GM23338 (cell line): ENCODE measurements at regions not wholly inside any gene's neighbourhood (a gene's known extent, or its start where the extent isn't known, plus 50 kb on each side); places are given as distances from the start of the nearest gene placed in this dataset.
"Not testable (repeated sequence)": the region's sequence is repeated elsewhere in the genome, so short reads cannot be mapped to it uniquely, and the experiment has no call there.

ENCODE experiments used
- ATAC-seq: fragments of 200-7000 bp; cut with Tn5 transposase; 3 replicates; pipeline ENCODE4 v1.9.1; 2020
- DNase-seq: peaks from one replicate; pipeline ENCODE4 v3.0.0-alpha.2; 2015; ENCODE audit warnings: low spot score
- H2AFZ ChIP-seq: fragments of 200-600 bp; sonication (generic); 2 replicates; pipeline ENCODE4 v1.8.0; 2016; ENCODE audit warnings: antibody characterized with exemption, mild to moderate bottlenecking, moderate library complexity
- H3F3A ChIP-seq: fragments of 200-600 bp; sonication (generic); replicated peaks from 2 replicates; pipeline ENCODE4 v1.8.0; 2017; ENCODE audit warnings: antibody characterized with exemption, mixed run types, low read depth
- H3K27ac ChIP-seq: fragments of 200-600 bp; sonication (generic); 2 replicates; pipeline ENCODE4 v1.6.1; 2016; ENCODE audit warnings: low read depth
- H3K27me3 ChIP-seq: fragments of 200-600 bp; sonication (generic); 2 replicates; pipeline ENCODE4 v1.8.0; 2016; ENCODE audit warnings: mild to moderate bottlenecking, mixed run types, moderate library complexity; ENCODE audit not compliant: insufficient read depth
- H3K36me3 ChIP-seq: fragments of 200-600 bp; sonication (generic); 2 replicates; pipeline ENCODE4 v1.8.0; 2016; ENCODE audit warnings: mild to moderate bottlenecking; ENCODE audit not compliant: insufficient read depth
- H3K4me1 ChIP-seq: fragments of 200-600 bp; sonication (generic); 2 replicates; pipeline ENCODE4 v1.8.0; 2016; ENCODE audit warnings: mild to moderate bottlenecking, moderate library complexity; ENCODE audit not compliant: insufficient read depth
- H3K4me2 ChIP-seq: fragments of 200-600 bp; sonication (generic); 2 replicates; pipeline ENCODE4 v1.7.1; 2017; ENCODE audit warnings: mixed run types
- H3K4me3 ChIP-seq: fragments of 200-600 bp; sonication (generic); 2 replicates; pipeline ENCODE4 v1.6.1; 2016; ENCODE audit warnings: mixed run types
- H3K79me2 ChIP-seq: fragments of 200-600 bp; sonication (generic); replicated peaks from 2 replicates; pipeline ENCODE4 v1.8.0; 2017; ENCODE audit warnings: mild to moderate bottlenecking; ENCODE audit not compliant: insufficient read depth
- H3K9me2 ChIP-seq: fragments of 200-600 bp; sonication (generic); 2 replicates; pipeline ENCODE4 v1.8.0; 2017; ENCODE audit not compliant: insufficient read depth
- H4K20me1 ChIP-seq: fragments of 200-600 bp; sonication (generic); replicated peaks from 2 replicates; pipeline ENCODE4 v1.8.0; 2017; ENCODE audit warnings: mild to moderate bottlenecking; ENCODE audit not compliant: insufficient read depth
- H3K27ac Mint-ChIP-seq: 2 replicates; pipeline ENCODE4 v1.8.0; 2020; ENCODE audit warnings: inconsistent platforms, mild to moderate bottlenecking, moderate library complexity, mixed read lengths
- H3K27me3 Mint-ChIP-seq: 3 replicates; pipeline ENCODE4 v1.8.0; 2022; ENCODE audit warnings: low read depth, mild to moderate bottlenecking, moderate library complexity, mixed read lengths, inconsistent platforms; ENCODE audit not compliant: insufficient read depth, poor library complexity
- H3K36me3 Mint-ChIP-seq: 3 replicates; pipeline ENCODE4 v1.8.0; 2021; ENCODE audit warnings: low read depth, mild to moderate bottlenecking, inconsistent platforms, moderate library complexity, mixed read lengths
- H3K4me1 Mint-ChIP-seq: 3 replicates; pipeline ENCODE4 v1.8.0; 2020; ENCODE audit warnings: mild to moderate bottlenecking, inconsistent platforms, mixed read lengths
- H3K4me3 Mint-ChIP-seq: 3 replicates; pipeline ENCODE4 v1.8.0; 2021; ENCODE audit warnings: moderate library complexity, mild to moderate bottlenecking, inconsistent platforms, mixed read lengths
- H3K9me3 Mint-ChIP-seq: 3 replicates; pipeline ENCODE4 v1.8.0; 2020; ENCODE audit warnings: moderate library complexity, mild to moderate bottlenecking, inconsistent platforms, mixed read lengths
- JUNB ChIP-seq: IDR thresholded peaks from one replicate; pipeline ENCODE4 v1.6.1; 2016; ENCODE audit warnings: antibody characterized with exemption; ENCODE audit not compliant: unreplicated experiment
- NANOG ChIP-seq: IDR thresholded peaks from 2 replicates; pipeline ENCODE4 v1.6.1; 2016; ENCODE audit warnings: antibody characterized with exemption, borderline replicate concordance
- POLR2AphosphoS5 ChIP-seq: IDR thresholded peaks from 2 replicates; pipeline ENCODE4 v1.6.1; 2016; ENCODE audit warnings: antibody characterized with exemption, low read depth
- ZNF114 ChIP-seq: fragments of 250-450 bp; sonication (Bioruptor Pico); IDR thresholded peaks from 2 replicates; pipeline ENCODE4 v1.5.0; 2020; ENCODE audit warnings: mild to moderate bottlenecking, moderate library complexity
- TF ChIP-seq, protein P1 (sequence below): IDR thresholded peaks from one replicate; pipeline ENCODE4 v1.6.1; 2018; ENCODE audit warnings: antibody characterized with exemption; ENCODE audit not compliant: unreplicated experiment
- TF ChIP-seq, protein P2 (sequence below): IDR thresholded peaks from 2 replicates; pipeline ENCODE4 v1.6.1; 2016; ENCODE audit warnings: antibody characterized with exemption
- TF ChIP-seq, protein P3 (sequence below), 2 experiments: fragments of 200-600 bp in 1 of 2; sonication (generic) in 1 of 2; conservative IDR thresholded peaks; 2 replicates each; pipeline versions ENCODE4 v1.5.1 to v1.6.1; 2016 to 2017; ENCODE audit warnings: antibody characterized with exemption in 2 of 2, low read depth in 2 of 2, mild to moderate bottlenecking in 2 of 2, moderate library complexity in 1 of 2
- TF ChIP-seq, protein P4 (sequence below): fragments of 250-450 bp; sonication (Bioruptor Pico); IDR thresholded peaks from 2 replicates; pipeline ENCODE4 v1.5.0; 2020; ENCODE audit warnings: mild to moderate bottlenecking, moderate library complexity

DNA sequence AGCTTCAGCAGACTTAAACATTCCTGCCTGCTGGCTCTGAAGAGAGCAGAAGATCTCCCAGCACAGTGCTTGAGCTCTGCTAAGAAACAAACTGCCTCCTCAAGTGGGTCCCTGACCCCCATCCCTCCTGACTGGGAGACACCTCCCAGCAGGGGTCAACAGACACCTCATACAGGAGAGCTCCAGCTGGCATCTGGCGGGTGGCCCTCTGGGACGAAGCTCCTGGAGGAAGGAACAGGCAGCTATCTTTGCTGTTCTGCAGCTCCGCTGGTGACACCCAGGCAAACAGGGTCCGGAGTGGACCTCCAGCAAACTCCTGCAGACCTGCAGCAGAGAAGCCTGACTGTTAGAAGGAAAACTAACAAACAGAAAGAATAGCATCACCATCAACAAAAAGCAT, 139.3 kb downstream of the ATXN7L3B start:
- not testable (repeated sequence) for H3K27ac ChIP-seq, H3K79me2 ChIP-seq, H3K36me3 ChIP-seq, H3K4me1 ChIP-seq, H3K4me1 Mint-ChIP-seq, H3K27me3 Mint-ChIP-seq, ATAC-seq, H3K27me3 ChIP-seq, H4K20me1 ChIP-seq, H3K9me2 ChIP-seq, H3K4me3 Mint-ChIP-seq, H3K36me3 Mint-ChIP-seq, H2AFZ ChIP-seq, H3K27ac Mint-ChIP-seq, H3K4me3 ChIP-seq, H3K4me2 ChIP-seq, H3F3A ChIP-seq, DNase-seq
- H3K9me3 Mint-ChIP-seq, result peaks cover 11% of the 10 kb centered on the region; the same call in 2 of the 3 replicates

DNA sequence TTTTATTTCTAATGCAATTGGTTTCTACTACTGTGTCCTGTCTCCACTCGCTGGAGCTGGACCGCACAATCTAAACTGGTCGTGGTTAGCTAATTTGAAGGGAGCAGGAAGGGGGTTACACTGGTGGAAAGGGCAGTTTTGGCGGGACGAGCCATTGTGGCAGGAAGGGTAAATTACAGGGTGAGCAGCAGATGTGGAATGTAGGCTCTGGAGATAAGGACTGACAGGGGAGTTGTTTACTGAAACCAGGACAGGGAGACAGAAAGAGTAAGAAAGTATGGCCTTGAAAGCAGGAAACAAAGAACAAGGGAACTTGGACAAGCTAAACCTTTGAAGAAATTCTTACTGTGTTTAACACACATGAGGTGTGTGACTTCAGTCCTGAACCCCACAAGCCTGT, 147.8 kb downstream of the ATXN7L3B start:
- Histone ChIP-seq H2AFZ (no peak overlapping the region), H3K27me3 (no peaks in the 10 kb centered on the region), H3F3A (no peaks in the 10 kb centered on the region), H3K27ac (no peak overlapping the region), H3K4me1 (no peaks in the 10 kb centered on the region), H3K9me2 (no peaks in the 10 kb centered on the region), H4K20me1 (no peaks in the 10 kb centered on the region), H3K4me2 (no peak overlapping the region), H3K79me2 (no peaks in the 10 kb centered on the region), H3K4me3 (no peak overlapping the region), H3K36me3 (no peaks in the 10 kb centered on the region)
- H3K9me3 Mint-ChIP-seq, result peaks cover 37% of the 10 kb centered on the region
- H3K36me3 Mint-ChIP-seq, result peaks cover 11% of the 10 kb centered on the region; the same call in 2 of the 3 replicates
- no peak overlapping the region for H3K27ac Mint-ChIP-seq
- H3K4me1 Mint-ChIP-seq, result no peaks in the 10 kb centered on the region
- H3K27me3 Mint-ChIP-seq, result no peaks in the 10 kb centered on the region
- no peak overlapping the region for H3K4me3 Mint-ChIP-seq
- ATAC-seq (no peak), DNase-seq (no peak)
- TF ChIP-seq POLR2AphosphoS5, result no peak
- TF ChIP-seq, protein P1, sequence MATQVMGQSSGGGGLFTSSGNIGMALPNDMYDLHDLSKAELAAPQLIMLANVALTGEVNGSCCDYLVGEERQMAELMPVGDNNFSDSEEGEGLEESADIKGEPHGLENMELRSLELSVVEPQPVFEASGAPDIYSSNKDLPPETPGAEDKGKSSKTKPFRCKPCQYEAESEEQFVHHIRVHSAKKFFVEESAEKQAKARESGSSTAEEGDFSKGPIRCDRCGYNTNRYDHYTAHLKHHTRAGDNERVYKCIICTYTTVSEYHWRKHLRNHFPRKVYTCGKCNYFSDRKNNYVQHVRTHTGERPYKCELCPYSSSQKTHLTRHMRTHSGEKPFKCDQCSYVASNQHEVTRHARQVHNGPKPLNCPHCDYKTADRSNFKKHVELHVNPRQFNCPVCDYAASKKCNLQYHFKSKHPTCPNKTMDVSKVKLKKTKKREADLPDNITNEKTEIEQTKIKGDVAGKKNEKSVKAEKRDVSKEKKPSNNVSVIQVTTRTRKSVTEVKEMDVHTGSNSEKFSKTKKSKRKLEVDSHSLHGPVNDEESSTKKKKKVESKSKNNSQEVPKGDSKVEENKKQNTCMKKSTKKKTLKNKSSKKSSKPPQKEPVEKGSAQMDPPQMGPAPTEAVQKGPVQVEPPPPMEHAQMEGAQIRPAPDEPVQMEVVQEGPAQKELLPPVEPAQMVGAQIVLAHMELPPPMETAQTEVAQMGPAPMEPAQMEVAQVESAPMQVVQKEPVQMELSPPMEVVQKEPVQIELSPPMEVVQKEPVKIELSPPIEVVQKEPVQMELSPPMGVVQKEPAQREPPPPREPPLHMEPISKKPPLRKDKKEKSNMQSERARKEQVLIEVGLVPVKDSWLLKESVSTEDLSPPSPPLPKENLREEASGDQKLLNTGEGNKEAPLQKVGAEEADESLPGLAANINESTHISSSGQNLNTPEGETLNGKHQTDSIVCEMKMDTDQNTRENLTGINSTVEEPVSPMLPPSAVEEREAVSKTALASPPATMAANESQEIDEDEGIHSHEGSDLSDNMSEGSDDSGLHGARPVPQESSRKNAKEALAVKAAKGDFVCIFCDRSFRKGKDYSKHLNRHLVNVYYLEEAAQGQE, result no peak
- TF ChIP-seq, protein P2, sequence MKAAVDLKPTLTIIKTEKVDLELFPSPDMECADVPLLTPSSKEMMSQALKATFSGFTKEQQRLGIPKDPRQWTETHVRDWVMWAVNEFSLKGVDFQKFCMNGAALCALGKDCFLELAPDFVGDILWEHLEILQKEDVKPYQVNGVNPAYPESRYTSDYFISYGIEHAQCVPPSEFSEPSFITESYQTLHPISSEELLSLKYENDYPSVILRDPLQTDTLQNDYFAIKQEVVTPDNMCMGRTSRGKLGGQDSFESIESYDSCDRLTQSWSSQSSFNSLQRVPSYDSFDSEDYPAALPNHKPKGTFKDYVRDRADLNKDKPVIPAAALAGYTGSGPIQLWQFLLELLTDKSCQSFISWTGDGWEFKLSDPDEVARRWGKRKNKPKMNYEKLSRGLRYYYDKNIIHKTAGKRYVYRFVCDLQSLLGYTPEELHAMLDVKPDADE, result no peak
- TF ChIP-seq ZNF114 (CRISPR knock-in tag), result no peak
- TF ChIP-seq NANOG, result no peak
- TF ChIP-seq, protein P3, sequence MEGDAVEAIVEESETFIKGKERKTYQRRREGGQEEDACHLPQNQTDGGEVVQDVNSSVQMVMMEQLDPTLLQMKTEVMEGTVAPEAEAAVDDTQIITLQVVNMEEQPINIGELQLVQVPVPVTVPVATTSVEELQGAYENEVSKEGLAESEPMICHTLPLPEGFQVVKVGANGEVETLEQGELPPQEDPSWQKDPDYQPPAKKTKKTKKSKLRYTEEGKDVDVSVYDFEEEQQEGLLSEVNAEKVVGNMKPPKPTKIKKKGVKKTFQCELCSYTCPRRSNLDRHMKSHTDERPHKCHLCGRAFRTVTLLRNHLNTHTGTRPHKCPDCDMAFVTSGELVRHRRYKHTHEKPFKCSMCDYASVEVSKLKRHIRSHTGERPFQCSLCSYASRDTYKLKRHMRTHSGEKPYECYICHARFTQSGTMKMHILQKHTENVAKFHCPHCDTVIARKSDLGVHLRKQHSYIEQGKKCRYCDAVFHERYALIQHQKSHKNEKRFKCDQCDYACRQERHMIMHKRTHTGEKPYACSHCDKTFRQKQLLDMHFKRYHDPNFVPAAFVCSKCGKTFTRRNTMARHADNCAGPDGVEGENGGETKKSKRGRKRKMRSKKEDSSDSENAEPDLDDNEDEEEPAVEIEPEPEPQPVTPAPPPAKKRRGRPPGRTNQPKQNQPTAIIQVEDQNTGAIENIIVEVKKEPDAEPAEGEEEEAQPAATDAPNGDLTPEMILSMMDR (conservative IDR thresholded peaks at IDR 0.05; ENCODE audit: low read depth in 2 of 2), result no peak
- no peak for TF ChIP-seq JUNB
- TF ChIP-seq, protein P4, sequence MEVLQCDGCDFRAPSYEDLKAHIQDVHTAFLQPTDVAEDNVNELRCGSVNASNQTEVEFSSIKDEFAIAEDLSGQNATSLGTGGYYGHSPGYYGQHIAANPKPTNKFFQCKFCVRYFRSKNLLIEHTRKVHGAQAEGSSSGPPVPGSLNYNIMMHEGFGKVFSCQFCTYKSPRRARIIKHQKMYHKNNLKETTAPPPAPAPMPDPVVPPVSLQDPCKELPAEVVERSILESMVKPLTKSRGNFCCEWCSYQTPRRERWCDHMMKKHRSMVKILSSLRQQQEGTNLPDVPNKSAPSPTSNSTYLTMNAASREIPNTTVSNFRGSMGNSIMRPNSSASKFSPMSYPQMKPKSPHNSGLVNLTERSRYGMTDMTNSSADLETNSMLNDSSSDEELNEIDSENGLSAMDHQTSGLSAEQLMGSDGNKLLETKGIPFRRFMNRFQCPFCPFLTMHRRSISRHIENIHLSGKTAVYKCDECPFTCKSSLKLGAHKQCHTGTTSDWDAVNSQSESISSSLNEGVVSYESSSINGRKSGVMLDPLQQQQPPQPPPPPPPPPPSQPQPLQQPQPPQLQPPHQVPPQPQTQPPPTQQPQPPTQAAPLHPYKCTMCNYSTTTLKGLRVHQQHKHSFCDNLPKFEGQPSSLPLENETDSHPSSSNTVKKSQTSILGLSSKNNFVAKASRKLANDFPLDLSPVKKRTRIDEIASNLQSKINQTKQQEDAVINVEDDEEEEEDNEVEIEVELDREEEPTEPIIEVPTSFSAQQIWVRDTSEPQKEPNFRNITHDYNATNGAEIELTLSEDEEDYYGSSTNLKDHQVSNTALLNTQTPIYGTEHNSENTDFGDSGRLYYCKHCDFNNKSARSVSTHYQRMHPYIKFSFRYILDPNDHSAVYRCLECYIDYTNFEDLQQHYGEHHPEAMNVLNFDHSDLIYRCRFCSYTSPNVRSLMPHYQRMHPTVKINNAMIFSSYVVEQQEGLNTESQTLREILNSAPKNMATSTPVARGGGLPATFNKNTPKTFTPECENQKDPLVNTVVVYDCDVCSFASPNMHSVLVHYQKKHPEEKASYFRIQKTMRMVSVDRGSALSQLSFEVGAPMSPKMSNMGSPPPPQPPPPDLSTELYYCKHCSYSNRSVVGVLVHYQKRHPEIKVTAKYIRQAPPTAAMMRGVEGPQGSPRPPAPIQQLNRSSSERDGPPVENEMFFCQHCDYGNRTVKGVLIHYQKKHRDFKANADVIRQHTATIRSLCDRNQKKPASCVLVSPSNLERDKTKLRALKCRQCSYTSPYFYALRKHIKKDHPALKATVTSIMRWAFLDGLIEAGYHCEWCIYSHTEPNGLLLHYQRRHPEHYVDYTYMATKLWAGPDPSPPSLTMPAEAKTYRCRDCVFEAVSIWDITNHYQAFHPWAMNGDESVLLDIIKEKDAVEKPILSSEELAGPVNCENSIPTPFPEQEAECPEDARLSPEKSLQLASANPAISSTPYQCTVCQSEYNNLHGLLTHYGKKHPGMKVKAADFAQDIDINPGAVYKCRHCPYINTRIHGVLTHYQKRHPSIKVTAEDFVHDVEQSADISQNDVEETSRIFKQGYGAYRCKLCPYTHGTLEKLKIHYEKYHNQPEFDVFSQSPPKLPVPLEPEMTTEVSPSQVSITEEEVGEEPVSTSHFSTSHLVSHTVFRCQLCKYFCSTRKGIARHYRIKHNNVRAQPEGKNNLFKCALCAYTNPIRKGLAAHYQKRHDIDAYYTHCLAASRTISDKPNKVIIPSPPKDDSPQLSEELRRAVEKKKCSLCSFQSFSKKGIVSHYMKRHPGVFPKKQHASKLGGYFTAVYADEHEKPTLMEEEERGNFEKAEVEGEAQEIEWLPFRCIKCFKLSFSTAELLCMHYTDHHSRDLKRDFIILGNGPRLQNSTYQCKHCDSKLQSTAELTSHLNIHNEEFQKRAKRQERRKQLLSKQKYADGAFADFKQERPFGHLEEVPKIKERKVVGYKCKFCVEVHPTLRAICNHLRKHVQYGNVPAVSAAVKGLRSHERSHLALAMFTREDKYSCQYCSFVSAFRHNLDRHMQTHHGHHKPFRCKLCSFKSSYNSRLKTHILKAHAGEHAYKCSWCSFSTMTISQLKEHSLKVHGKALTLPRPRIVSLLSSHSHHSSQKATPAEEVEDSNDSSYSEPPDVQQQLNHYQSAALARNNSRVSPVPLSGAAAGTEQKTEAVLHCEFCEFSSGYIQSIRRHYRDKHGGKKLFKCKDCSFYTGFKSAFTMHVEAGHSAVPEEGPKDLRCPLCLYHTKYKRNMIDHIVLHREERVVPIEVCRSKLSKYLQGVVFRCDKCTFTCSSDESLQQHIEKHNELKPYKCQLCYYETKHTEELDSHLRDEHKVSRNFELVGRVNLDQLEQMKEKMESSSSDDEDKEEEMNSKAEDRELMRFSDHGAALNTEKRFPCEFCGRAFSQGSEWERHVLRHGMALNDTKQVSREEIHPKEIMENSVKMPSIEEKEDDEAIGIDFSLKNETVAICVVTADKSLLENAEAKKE (CRISPR knock-in tag), result no peak
